CD8-positive, alpha-beta memory T cell (primary cell): ENCODE measurements at regions not wholly inside any gene's neighbourhood (a gene's known extent, or its start where the extent isn't known, plus 50 kb on each side); places are given as distances from the start of the nearest gene placed in this dataset.

Experiments
- CTCF ChIA-PET: fragments of 350-600 bp; sonication (Branson Sonifier 250); formaldehyde crosslinking; loops from one replicate; lab custom pipeline; 2021; ENCODE audit warnings: antibody characterized with exemption; lab: Charles Lee
- POLR2A ChIA-PET: fragments of 350-600 bp; sonication (Branson Sonifier 250); formaldehyde crosslinking; loops from one replicate; lab custom pipeline; 2021; ENCODE audit warnings: antibody characterized with exemption; lab: Charles Lee
- DNase-seq, 5 donors: peaks; one replicate each; pipeline versions ENCODE4 v3.0.0 to v3.0.0-alpha.2; 2020 to 2022; ENCODE audit warnings: mixed read lengths in 1 of 5
- H3K27ac ChIP-seq: one replicate; pipeline ENCODE4 v1.7.0; 2013; ENCODE audit warnings: low read depth, mild to moderate bottlenecking, low read length, moderate library complexity
- H3K27me3 ChIP-seq: 2 replicates; pipeline ENCODE4 v1.7.0; 2013; ENCODE audit warnings: low read length, mild to moderate bottlenecking; ENCODE audit not compliant: insufficient read depth, poor library complexity, severe bottlenecking
- H3K36me3 ChIP-seq: 2 replicates; pipeline ENCODE4 v1.7.0; 2013; ENCODE audit warnings: mild to moderate bottlenecking, low read length, moderate library complexity; ENCODE audit not compliant: insufficient read depth
- H3K4me1 ChIP-seq: 2 replicates; pipeline ENCODE4 v1.7.0; 2013; ENCODE audit warnings: mild to moderate bottlenecking, low read length, moderate library complexity; ENCODE audit not compliant: insufficient read depth
- H3K4me3 ChIP-seq: 2 replicates; pipeline ENCODE4 v1.7.0; 2013; ENCODE audit warnings: mild to moderate bottlenecking, low read length
- H3K9me3 ChIP-seq: 2 replicates; pipeline ENCODE4 v1.7.0; 2013; ENCODE audit warnings: mild to moderate bottlenecking, low read length
- H3K27ac Mint-ChIP-seq, 8 donors: one replicate each; pipeline ENCODE4 v1.8.0; 2020 to 2021; ENCODE audit warnings: mixed read lengths in 8 of 8, mild to moderate bottlenecking in 6 of 8, inconsistent platforms in 3 of 8, moderate library complexity in 3 of 8
- H3K27me3 Mint-ChIP-seq, 2 donors: one replicate each; pipeline ENCODE4 v1.8.0; 2020 to 2021; ENCODE audit warnings: mixed read lengths in 2 of 2, mild to moderate bottlenecking in 1 of 2, moderate library complexity in 1 of 2
- H3K36me3 Mint-ChIP-seq, 3 donors: one replicate each; pipeline ENCODE4 v1.8.0; 2020 to 2021; ENCODE audit warnings: mixed read lengths in 3 of 3, inconsistent platforms in 1 of 3, mild to moderate bottlenecking in 1 of 3
- H3K4me1 Mint-ChIP-seq, 3 donors: one replicate each; pipeline ENCODE4 v1.8.0; 2020 to 2021; ENCODE audit warnings: mixed read lengths in 3 of 3, inconsistent platforms in 1 of 3, mild to moderate bottlenecking in 1 of 3
- H3K4me3 Mint-ChIP-seq, 7 donors: one replicate each; pipeline ENCODE4 v1.8.0; 2020 to 2021; ENCODE audit warnings: mixed read lengths in 7 of 7, mild to moderate bottlenecking in 6 of 7, moderate library complexity in 4 of 7, inconsistent platforms in 2 of 7
- H3K9me3 Mint-ChIP-seq, 5 donors: one replicate each; pipeline ENCODE4 v1.8.0; 2020 to 2022; ENCODE audit warnings: mixed read lengths in 5 of 5, mild to moderate bottlenecking in 3 of 5, moderate library complexity in 2 of 5, inconsistent platforms in 1 of 5

GRCh38 chr2:234607691-234608090 is 110.8 kb upstream of the ARL4C start:
- Histone ChIP-seq H3K4me3 (no peak overlapping the region), H3K9me3 (no peaks in the 10 kb centered on the region), H3K36me3 (no peaks in the 10 kb centered on the region), H3K27ac (no peak overlapping the region), H3K27me3 (no peaks in the 10 kb centered on the region), H3K4me1 (no peaks in the 10 kb centered on the region)
- ChIA-PET POLR2A (no interaction called here), CTCF (no interaction called here)
- DNase-seq, result no peak
- Mint-ChIP-seq H3K27ac (no peak overlapping the region), H3K36me3 (peaks cover 0 to 12% (median 2%) of the 10 kb centered on the region in 3 donors), H3K9me3 (peaks cover 0 to 6% (median 4%) of the 10 kb centered on the region in 5 donors), H3K4me1 (no peaks in the 10 kb centered on the region), H3K4me3 (no peak overlapping the region), H3K27me3 (peaks cover 25 to 65% of the 10 kb centered on the region in 2 donors)

GRCh38 chr2:234606896-234607295 is 110.0 kb upstream of the ARL4C start:
- H3K27me3 ChIP-seq, result no peaks in the 10 kb centered on the region
- Mint-ChIP-seq H3K4me3 (no peak overlapping the region), H3K27me3 (peaks cover 22 to 61% of the 10 kb centered on the region in 2 donors), H3K4me1 (no peaks in the 10 kb centered on the region), H3K27ac (no peak overlapping the region), H3K36me3 (peaks cover 0 to 8% (median 2%) of the 10 kb centered on the region in 3 donors), H3K9me3 (peaks cover 0 to under 1% (median under 1%) of the 10 kb centered on the region in 5 donors)
- no peaks in the 10 kb centered on the region for H3K36me3 ChIP-seq
- no peak for DNase-seq
- no peaks in the 10 kb centered on the region for H3K4me1 ChIP-seq
- CTCF ChIA-PET, result no interaction called here
- H3K9me3 ChIP-seq, result no peaks in the 10 kb centered on the region
- POLR2A ChIA-PET, result no interaction called here
- no peak overlapping the region for H3K27ac ChIP-seq
- H3K4me3 ChIP-seq, result no peak overlapping the region

GRCh38 chr2:234603619-234604018 is 106.7 kb upstream of the ARL4C start:
- Mint-ChIP-seq H3K4me1 (no peaks in the 10 kb centered on the region), H3K27ac (no peak overlapping the region), H3K36me3 (peaks cover 0 to 2% (median 0%) of the 10 kb centered on the region in 3 donors), H3K9me3 (no peaks in the 10 kb centered on the region), H3K4me3 (no peak overlapping the region), H3K27me3 (peaks cover 11 to 44% of the 10 kb centered on the region in 2 donors)
- H3K4me3 ChIP-seq, result no peak overlapping the region
- no peaks in the 10 kb centered on the region for H3K27me3 ChIP-seq
- DNase-seq, result no peak
- H3K27ac ChIP-seq, result no peak overlapping the region
- POLR2A ChIA-PET, result no interaction called here
- H3K4me1 ChIP-seq, result no peaks in the 10 kb centered on the region
- no peaks in the 10 kb centered on the region for H3K36me3 ChIP-seq
- CTCF ChIA-PET, result no interaction called here
- H3K9me3 ChIP-seq, result no peaks in the 10 kb centered on the region

DNA sequence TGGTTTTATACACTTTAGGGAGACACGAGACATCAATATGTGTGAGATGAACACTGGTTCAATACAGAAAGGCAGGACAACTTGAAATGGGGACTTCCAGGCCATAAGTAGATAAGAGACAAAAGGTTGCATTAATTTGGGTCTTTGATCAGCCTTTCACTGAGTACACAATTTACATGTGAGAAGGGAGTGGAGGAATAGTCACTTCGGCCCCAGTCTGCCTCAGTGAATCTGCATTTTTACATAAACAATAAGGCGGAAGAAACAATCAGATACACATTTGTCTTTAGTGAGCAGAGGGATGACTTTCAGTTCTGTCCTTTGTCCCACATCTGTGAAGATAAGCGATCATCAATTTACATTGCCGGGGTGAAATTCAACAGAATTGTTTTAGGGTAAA is 104.3 kb upstream of the ARL4C start:
- peaks cover 16 to 40% of the 10 kb centered on the region in 2 donors for H3K27me3 Mint-ChIP-seq
- H3K9me3 ChIP-seq, result no peaks in the 10 kb centered on the region
- no peaks in the 10 kb centered on the region for H3K9me3 Mint-ChIP-seq
- no peak for DNase-seq
- no peaks in the 10 kb centered on the region for H3K36me3 ChIP-seq
- no peaks in the 10 kb centered on the region for H3K4me1 ChIP-seq
- POLR2A ChIA-PET, result no interaction called here
- no peaks in the 10 kb centered on the region for H3K36me3 Mint-ChIP-seq
- no peaks in the 10 kb centered on the region for H3K27me3 ChIP-seq
- no peak overlapping the region for H3K4me3 Mint-ChIP-seq
- H3K4me3 ChIP-seq, result no peak overlapping the region
- H3K27ac Mint-ChIP-seq, result no peak overlapping the region
- no peaks in the 10 kb centered on the region for H3K4me1 Mint-ChIP-seq
- CTCF ChIA-PET, result no interaction called here
- no peak overlapping the region for H3K27ac ChIP-seq

- POLR2A ChIA-PET, result interaction anchor here (0.5 kb wide), 1 partner anchor 1364 kb away, joined by 5 read pairs; no protein-coding TSS in a partner anchor
- no peaks in the 10 kb centered on the region for H3K36me3 ChIP-seq
- CTCF ChIA-PET, result no interaction called here
Observed at GRCh38 chr2:234597576-234597861, 100.6 kb upstream of the ARL4C start.

GRCh38 chr2:234596696-234597575 is 100.1 kb upstream of the ARL4C start:
- H3K4me1 Mint-ChIP-seq, result no peaks in the 10 kb centered on the region
- CTCF ChIA-PET, result no interaction called here
- Histone ChIP-seq H3K4me3 (no peak overlapping the region), H3K27me3 (no peaks in the 10 kb centered on the region), H3K36me3 (no peaks in the 10 kb centered on the region), H3K27ac (no peak overlapping the region), H3K4me1 (no peaks in the 10 kb centered on the region), H3K9me3 (no peaks in the 10 kb centered on the region)
- no peak overlapping the region for H3K4me3 Mint-ChIP-seq
- peaks cover 10 to 40% of the 10 kb centered on the region in 2 donors for H3K27me3 Mint-ChIP-seq
- POLR2A ChIA-PET, result interaction anchor here (0.5 kb wide), 1 partner anchor 1363 kb away, joined by 5 read pairs; no protein-coding TSS in a partner anchor
- no peaks in the 10 kb centered on the region for H3K9me3 Mint-ChIP-seq
- no peaks in the 10 kb centered on the region for H3K36me3 Mint-ChIP-seq
- DNase-seq, result no peak
- no peak overlapping the region for H3K27ac Mint-ChIP-seq

More at GRCh38 chr2:234597576-234597861, 100.6 kb upstream of the ARL4C start:
- Histone ChIP-seq H3K9me3 (no peaks in the 10 kb centered on the region), H3K27ac (no peak overlapping the region), H3K4me3 (no peak overlapping the region), H3K27me3 (no peaks in the 10 kb centered on the region), H3K4me1 (no peaks in the 10 kb centered on the region)
- no peak for DNase-seq
- H3K27ac Mint-ChIP-seq, result no peak overlapping the region
- H3K27me3 Mint-ChIP-seq, result peaks cover 10 to 38% of the 10 kb centered on the region in 2 donors
- H3K9me3 Mint-ChIP-seq, result no peaks in the 10 kb centered on the region
- no peaks in the 10 kb centered on the region for H3K36me3 Mint-ChIP-seq
- H3K4me1 Mint-ChIP-seq, result no peaks in the 10 kb centered on the region
- H3K4me3 Mint-ChIP-seq, result no peak overlapping the region

GRCh38 chr2:234595829-234596228 is 98.9 kb upstream of the ARL4C start:
- Mint-ChIP-seq H3K36me3 (no peaks in the 10 kb centered on the region), H3K27me3 (peaks cover 10 to 38% of the 10 kb centered on the region in 2 donors), H3K4me1 (no peaks in the 10 kb centered on the region), H3K27ac (no peak overlapping the region), H3K9me3 (no peaks in the 10 kb centered on the region), H3K4me3 (no peak overlapping the region)
- no peaks in the 10 kb centered on the region for H3K9me3 ChIP-seq
- no peak overlapping the region for H3K27ac ChIP-seq
- H3K4me3 ChIP-seq, result no peak overlapping the region
- ChIA-PET CTCF (no interaction called here), POLR2A (no interaction called here)
- DNase-seq, result no peak
- H3K4me1 ChIP-seq, result no peaks in the 10 kb centered on the region
- no peaks in the 10 kb centered on the region for H3K36me3 ChIP-seq
- no peaks in the 10 kb centered on the region for H3K27me3 ChIP-seq

GRCh38 chr2:234594715-234595114 is 97.8 kb upstream of the ARL4C start:
- Mint-ChIP-seq H3K4me1 (no peaks in the 10 kb centered on the region), H3K27ac (no peak overlapping the region), H3K4me3 (no peak overlapping the region), H3K27me3 (peaks cover 8 to 41% of the 10 kb centered on the region in 2 donors), H3K9me3 (no peaks in the 10 kb centered on the region), H3K36me3 (no peaks in the 10 kb centered on the region)
- H3K4me1 ChIP-seq, result no peaks in the 10 kb centered on the region
- H3K27me3 ChIP-seq, result no peaks in the 10 kb centered on the region
- ChIA-PET CTCF (no interaction called here), POLR2A (no interaction called here)
- DNase-seq, result no peak
- no peak overlapping the region for H3K4me3 ChIP-seq
- no peaks in the 10 kb centered on the region for H3K9me3 ChIP-seq
- H3K36me3 ChIP-seq, result no peaks in the 10 kb centered on the region
- H3K27ac ChIP-seq, result no peak overlapping the region
